LNCAP (cell line): ENCODE measurements at regions not wholly inside any gene's neighbourhood (a gene's known extent, or its start where the extent isn't known, plus 50 kb on each side); places are given as distances from the start of the nearest gene placed in this dataset.

Experiments
- CTCF ChIP-seq: fragments of 450-650 bp; IDR thresholded peaks from 2 replicates; pipeline ENCODE4 v1.5.1; 2017; ENCODE audit warnings: mild to moderate bottlenecking

GRCh38 chr6:15914553-15914952 lies 214.3 kb upstream of the MYLIP start:
- no peak for TF ChIP-seq CTCF

- TF ChIP-seq CTCF: no peak
Measured at GRCh38 chr6:15913573-15913972, 215.3 kb upstream of the MYLIP start.

- TF ChIP-seq CTCF: no peak
Measured at GRCh38 chr6:15912505-15913400, 216.1 kb upstream of the MYLIP start.

- no peak for TF ChIP-seq CTCF
Measured at GRCh38 chr6:15911753-15912504, 217.0 kb upstream of the MYLIP start.

- TF ChIP-seq CTCF: no peak
Measured at GRCh38 chr6:15909290-15910070, 219.4 kb upstream of the MYLIP start.

- TF ChIP-seq CTCF: no peak
Measured at GRCh38 chr6:15908871-15909270, 220.0 kb upstream of the MYLIP start.

- no peak for TF ChIP-seq CTCF
Measured at GRCh38 chr6:15907914-15908518, 220.9 kb upstream of the MYLIP start.
